ENCODE measurements at regions not wholly inside any gene's neighbourhood (a gene's known extent, or its start where the extent isn't known, plus 50 kb on each side); places are given as distances from the start of the nearest gene placed in this dataset.
"Not testable (repeated sequence)": the region's sequence is repeated elsewhere in the genome, so short reads cannot be mapped to it uniquely, and the experiment has no call there.

DNA sequence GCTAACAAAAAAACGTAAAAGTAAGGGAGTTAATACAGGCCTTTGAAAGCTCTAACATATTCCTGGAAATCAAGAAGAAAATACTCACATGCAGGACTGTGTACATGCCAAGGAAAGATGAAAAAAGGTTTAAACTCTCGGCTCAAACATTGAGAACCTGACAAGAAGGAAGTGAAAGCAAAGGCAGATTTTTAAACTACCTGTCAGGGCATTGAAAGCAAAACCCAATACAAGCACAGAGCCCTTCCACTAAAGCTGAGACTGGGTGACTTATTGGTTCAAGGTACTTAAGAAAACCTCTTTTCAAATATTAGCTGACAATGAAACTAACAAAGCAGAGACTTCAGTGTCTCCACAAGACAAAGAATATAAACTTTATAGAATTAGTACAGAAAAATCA is 313.0 kb upstream of the GRID2 start:
- TF ChIP-seq, protein P1, sequence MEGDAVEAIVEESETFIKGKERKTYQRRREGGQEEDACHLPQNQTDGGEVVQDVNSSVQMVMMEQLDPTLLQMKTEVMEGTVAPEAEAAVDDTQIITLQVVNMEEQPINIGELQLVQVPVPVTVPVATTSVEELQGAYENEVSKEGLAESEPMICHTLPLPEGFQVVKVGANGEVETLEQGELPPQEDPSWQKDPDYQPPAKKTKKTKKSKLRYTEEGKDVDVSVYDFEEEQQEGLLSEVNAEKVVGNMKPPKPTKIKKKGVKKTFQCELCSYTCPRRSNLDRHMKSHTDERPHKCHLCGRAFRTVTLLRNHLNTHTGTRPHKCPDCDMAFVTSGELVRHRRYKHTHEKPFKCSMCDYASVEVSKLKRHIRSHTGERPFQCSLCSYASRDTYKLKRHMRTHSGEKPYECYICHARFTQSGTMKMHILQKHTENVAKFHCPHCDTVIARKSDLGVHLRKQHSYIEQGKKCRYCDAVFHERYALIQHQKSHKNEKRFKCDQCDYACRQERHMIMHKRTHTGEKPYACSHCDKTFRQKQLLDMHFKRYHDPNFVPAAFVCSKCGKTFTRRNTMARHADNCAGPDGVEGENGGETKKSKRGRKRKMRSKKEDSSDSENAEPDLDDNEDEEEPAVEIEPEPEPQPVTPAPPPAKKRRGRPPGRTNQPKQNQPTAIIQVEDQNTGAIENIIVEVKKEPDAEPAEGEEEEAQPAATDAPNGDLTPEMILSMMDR (IDR thresholded peaks at IDR 0.05; ENCODE audit: insufficient read depth, low read length, missing control alignments) = no peak
- POLR2A ChIA-PET = no interaction called here
- H3K4me3 ChIP-seq (ENCODE audit: low read depth, low read length) = no peak overlapping the region
- no peak for DNase-seq (ENCODE audit: low read depth, low spot score)
- CTCF ChIA-PET = no interaction called here

DNA sequence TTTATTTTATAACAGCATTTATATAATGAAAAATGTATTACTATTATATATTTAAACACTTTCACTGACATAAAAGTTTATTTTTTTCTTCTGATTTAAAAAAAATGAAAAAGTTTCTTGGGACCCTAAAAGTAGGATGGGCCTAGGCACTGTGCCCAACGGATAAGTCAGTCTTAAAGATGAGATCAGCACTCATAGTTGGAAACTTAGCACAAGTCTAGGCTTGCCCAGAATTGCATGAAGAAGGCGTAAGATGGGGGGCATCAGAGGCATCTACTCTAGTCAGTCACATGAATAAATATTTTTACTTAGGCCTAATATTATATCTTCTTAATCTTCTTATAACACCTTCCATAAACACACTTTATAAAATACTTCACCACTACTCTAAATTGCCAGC is 306.7 kb upstream of the GRID2 start:
- H3K4me3 ChIP-seq (ENCODE audit: low read depth, low read length) = no peak overlapping the region
- ChIA-PET CTCF (no interaction called here), POLR2A (no interaction called here)
- TF ChIP-seq, protein P1 (IDR thresholded peaks at IDR 0.05; ENCODE audit: insufficient read depth, low read length, missing control alignments) = no peak
- DNase-seq (ENCODE audit: low read depth, low spot score) = no peak

DNA sequence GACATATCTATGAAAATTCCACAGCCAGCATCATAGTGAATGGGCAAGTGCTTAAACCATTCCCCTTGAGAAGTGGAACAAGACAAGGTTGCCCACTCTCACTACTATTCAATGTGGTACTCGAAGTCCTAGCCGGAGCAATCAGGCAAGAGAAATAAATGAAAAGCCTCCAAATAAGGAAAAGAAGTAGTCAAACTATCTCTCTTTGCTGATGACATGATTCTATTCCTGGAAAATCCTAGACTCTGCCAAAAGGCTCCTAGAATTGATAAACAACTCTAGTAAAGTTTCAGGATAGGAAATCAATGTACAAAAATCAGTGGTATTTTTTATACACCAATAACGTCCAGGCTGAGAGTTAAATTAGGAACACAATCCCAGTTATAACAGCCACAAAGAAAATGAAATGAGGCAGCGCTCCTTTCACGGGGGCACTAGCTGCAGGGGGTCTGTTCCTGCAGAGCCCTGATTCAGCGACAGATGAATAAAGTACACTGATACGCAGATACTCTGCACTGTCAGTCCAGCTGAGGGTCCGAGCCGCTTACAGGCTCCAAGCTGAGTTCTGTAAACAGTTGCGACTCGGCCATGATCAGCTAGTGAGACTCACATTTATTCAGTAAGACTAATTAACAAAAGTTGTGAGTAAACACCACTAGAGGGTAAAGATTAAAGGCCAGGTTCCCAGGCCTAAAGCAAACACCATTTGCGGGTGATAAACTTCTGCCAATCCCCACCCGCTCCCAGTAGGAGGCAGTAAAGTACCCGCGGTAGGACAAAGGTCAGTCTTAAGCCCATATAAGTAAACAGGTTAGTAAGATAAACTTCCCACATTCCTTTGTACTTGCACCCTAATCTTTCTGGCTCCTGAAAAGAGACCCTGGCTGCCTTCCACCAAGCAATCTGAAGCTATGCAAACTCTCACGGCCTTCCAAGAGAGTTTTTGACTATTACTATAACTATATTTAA is 290.6 kb upstream of the GRID2 start:
- TF ChIP-seq, protein P1 (IDR thresholded peaks at IDR 0.05; ENCODE audit: insufficient read depth, low read length, missing control alignments) = no peak
- ChIA-PET POLR2A (no interaction called here), CTCF (no interaction called here)
- DNase-seq (ENCODE audit: low read depth, low spot score) = no peak
- H3K4me3 ChIP-seq (ENCODE audit: low read depth, low read length) = no peak overlapping the region

DNA sequence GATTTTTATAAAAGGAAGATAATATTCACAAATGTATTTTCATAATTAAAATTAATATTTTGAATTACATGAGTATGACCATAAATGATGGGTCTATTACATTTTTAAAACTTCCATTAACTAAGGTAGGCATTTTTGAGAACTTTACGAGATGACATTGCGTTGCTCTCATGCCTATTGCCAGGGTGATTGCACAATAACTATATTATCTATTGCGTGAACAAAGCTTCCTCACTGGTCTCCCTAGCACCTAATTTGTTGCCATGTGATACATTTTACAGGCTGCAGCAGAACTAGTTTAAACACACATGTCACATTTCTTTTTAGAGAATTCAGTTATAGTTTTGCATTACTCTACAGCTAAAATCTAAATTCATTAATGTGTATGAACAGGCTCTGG is 289.7 kb upstream of the GRID2 start:
- POLR2A ChIA-PET = no interaction called here
- TF ChIP-seq, protein P1 (IDR thresholded peaks at IDR 0.05; ENCODE audit: insufficient read depth, low read length, missing control alignments) = no peak
- DNase-seq (ENCODE audit: low read depth, low spot score) = no peak
- no peak overlapping the region for H3K4me3 ChIP-seq (ENCODE audit: low read depth, low read length)
- CTCF ChIA-PET = no interaction called here

DNA sequence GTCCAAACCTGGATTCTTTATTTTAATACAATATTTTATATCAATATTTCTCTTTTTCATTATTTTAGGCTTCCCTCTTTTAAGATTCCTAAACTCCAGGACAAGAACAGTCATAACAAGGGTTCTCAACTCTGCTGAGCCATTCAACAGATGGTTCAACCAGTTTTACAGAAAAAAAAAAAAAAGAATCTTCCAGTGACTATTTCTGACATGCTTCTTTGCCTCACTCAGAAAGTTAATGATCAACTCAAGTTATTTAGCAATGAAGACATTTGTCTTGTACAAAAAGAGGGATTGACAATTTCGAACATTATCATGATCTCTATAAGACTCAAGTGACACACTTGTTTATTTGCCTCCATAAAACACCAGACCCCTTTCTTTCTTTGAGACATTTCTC is 282.6 kb upstream of the GRID2 start:
- TF ChIP-seq, protein P1 (IDR thresholded peaks at IDR 0.05; ENCODE audit: insufficient read depth, low read length, missing control alignments) = no peak
- no peak overlapping the region for H3K4me3 ChIP-seq (ENCODE audit: low read depth, low read length)
- ChIA-PET CTCF (no interaction called here), POLR2A (no interaction called here)
- DNase-seq (ENCODE audit: low read depth, low spot score) = no peak

DNA sequence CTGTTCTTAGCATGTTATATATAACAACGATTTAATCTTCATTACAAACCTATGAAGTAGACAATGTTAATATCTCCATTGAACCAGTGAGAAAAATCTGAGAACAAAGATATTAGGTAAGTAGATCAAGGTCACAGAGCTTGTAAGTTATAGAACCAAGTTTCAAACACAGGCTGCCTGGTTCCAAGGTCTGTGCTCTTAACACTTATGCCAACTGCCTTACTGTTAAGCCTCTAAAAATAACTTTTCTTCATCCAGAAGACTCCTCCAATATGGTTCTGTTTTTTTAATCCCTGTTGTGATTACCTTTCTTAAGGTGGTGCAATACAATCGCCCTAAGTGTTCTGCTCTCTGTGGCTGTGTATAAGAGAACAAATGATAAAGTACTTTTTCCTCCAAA is 282.0 kb upstream of the GRID2 start:
- CTCF ChIA-PET = no interaction called here
- POLR2A ChIA-PET = no interaction called here
- TF ChIP-seq, protein P1 (IDR thresholded peaks at IDR 0.05; ENCODE audit: insufficient read depth, low read length, missing control alignments) = no peak
- H3K4me3 ChIP-seq (ENCODE audit: low read depth, low read length) = no peak overlapping the region
- no peak for DNase-seq (ENCODE audit: low read depth, low spot score)

DNA sequence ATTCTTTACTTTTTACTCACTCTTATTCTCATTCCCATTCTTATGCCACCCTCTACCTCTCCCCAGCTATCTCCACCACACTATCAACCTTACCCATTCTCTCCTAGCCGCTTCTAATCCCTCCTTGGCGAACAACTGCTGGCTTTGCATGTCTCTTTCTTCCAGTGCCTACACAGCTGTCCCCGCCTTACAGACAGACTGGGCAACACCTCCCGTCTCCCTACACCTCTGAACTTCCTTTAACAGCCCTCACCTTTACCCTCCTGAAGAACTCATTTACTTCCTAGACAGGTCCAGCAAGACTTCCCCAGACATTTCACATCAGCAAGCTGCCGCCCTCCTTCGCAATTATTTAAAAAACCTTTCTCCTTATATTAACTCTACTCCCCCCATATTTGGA is 274.9 kb upstream of the GRID2 start:
- POLR2A ChIA-PET; CTCF ChIA-PET; DNase-seq (ENCODE audit: low read depth, low spot score); H3K4me3 ChIP-seq (ENCODE audit: low read depth, low read length): not testable (repeated sequence)
